ENCODE measurements at regions not wholly inside any gene's neighbourhood (a gene's known extent, or its start where the extent isn't known, plus 50 kb on each side); places are given as distances from the start of the nearest gene placed in this dataset.
"Not testable (repeated sequence)": the region's sequence is repeated elsewhere in the genome, so short reads cannot be mapped to it uniquely, and the experiment has no call there.

- no peak overlapping the region for H3K4me3 ChIP-seq (ENCODE audit: low read depth in 1 of 2, low read length in 2 of 2)
- H3K36me3 ChIP-seq (ENCODE audit: control insufficient read depth in 1 of 2, insufficient read depth in 2 of 2, low read length in 2 of 2), result no peaks in the 10 kb centered on the region
- peaks cover 0 to 4% of the 10 kb centered on the region in 2 donors for H3K9me3 ChIP-seq (ENCODE audit: control insufficient read depth in 1 of 2, low read length in 2 of 2)
- no peak overlapping the region for H3K27ac ChIP-seq (ENCODE audit: low read length)
- H3K27me3 ChIP-seq (ENCODE audit: low read depth, low read length), result no peaks in the 10 kb centered on the region
- no peaks in the 10 kb centered on the region for H3K4me1 ChIP-seq (ENCODE audit: control insufficient read depth in 1 of 2, insufficient read depth in 2 of 2, low read length in 2 of 2)
Measured at GRCh38 chr11:127800989-127801688, 786.2 kb downstream of the ETS1 start.

GRCh38 chr11:127795326-127795725, 792.0 kb downstream of the ETS1 start:
- Histone ChIP-seq H3K36me3 (ENCODE audit: control insufficient read depth in 1 of 2, insufficient read depth in 2 of 2, low read length in 2 of 2) (no peaks in the 10 kb centered on the region), H3K4me1 (ENCODE audit: control insufficient read depth in 1 of 2, insufficient read depth in 2 of 2, low read length in 2 of 2) (no peaks in the 10 kb centered on the region), H3K9me3 (ENCODE audit: control insufficient read depth in 1 of 2, low read length in 2 of 2) (peaks cover 0 to 4% of the 10 kb centered on the region in 2 donors), H3K27me3 (ENCODE audit: low read depth, low read length) (no peaks in the 10 kb centered on the region), H3K27ac (ENCODE audit: low read length) (no peak overlapping the region), H3K4me3 (ENCODE audit: low read depth in 1 of 2, low read length in 2 of 2) (no peak overlapping the region)

DNA sequence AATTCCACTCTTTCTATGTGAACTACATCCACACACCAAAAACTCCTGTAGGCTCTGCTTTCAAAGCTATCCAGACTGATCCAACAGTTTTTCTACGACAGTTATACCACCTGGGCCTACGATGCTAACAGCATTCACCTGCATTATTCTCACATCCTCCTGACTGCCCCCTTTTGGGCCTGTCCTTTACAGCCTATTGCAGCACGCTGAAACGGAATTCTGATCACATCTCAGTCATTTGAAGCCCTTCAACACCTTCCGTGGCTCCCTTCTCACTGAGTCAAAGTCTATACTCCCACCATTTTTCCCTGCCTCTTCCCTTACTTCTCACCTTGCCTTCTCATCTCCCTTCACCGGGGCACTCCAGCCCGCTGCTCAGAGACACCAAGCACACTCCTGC, 791.3 kb upstream of the KIRREL3 start:
- no peak overlapping the region for H3K4me3 ChIP-seq (ENCODE audit: low read depth in 1 of 2, low read length in 2 of 2)

DNA sequence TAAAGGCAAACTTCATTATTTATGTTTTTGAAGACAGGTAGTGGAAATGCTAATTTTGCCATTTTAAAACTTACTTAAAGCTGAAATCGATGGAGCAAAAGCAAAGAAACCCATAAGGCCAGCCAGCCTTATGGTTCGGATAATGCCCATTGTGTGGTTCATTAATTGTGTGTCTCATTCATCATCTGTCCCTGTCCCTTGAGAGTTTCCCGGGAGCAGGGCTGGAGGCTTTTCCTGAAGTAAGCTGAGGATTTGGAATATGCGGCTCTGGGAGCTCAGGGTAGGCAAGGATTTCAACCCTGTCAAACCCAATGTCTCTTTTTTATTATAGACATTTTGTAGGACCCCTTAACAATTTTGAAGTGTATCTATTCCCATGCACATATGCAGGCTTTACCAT, 790.0 kb upstream of the KIRREL3 start:
- H3K4me1 ChIP-seq (ENCODE audit: control insufficient read depth in 1 of 2, insufficient read depth in 2 of 2, low read length in 2 of 2), result no peaks in the 10 kb centered on the region
- H3K4me3 ChIP-seq (ENCODE audit: low read depth in 1 of 2, low read length in 2 of 2), result no peak overlapping the region

More for the DNA sequence above, 791.3 kb upstream of the KIRREL3 start:
- no peaks in the 10 kb centered on the region for H3K9me3 ChIP-seq (ENCODE audit: control insufficient read depth in 1 of 2, low read length in 2 of 2)
- H3K27ac ChIP-seq (ENCODE audit: low read length), result no peak overlapping the region
- no peaks in the 10 kb centered on the region for H3K27me3 ChIP-seq (ENCODE audit: low read depth, low read length)
- H3K36me3 ChIP-seq (ENCODE audit: control insufficient read depth in 1 of 2, insufficient read depth in 2 of 2, low read length in 2 of 2), result no peaks in the 10 kb centered on the region
- no peaks in the 10 kb centered on the region for H3K4me1 ChIP-seq (ENCODE audit: control insufficient read depth in 1 of 2, insufficient read depth in 2 of 2, low read length in 2 of 2)

DNA sequence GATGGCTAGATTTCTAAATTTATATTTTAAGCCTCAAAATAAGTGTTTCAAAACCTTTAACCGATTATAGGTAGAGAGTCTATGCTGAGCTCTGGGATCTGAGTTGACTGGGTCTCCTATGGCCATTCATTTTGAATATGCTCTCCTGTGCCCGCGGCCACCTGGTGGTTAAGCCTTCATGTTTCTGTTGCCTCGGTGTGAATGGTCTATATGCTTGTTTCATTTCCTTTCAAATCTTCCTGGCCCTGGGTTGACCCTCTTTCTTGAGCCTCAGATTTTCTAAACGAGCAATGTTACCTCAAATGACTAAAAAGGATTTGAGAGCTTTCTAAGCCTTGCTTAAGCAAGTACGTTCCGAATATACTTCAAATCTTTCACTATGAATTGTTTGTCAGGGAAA, 789.4 kb upstream of the KIRREL3 start:
- Histone ChIP-seq H3K27ac (ENCODE audit: low read length) (no peak overlapping the region), H3K4me1 (ENCODE audit: control insufficient read depth in 1 of 2, insufficient read depth in 2 of 2, low read length in 2 of 2) (no peaks in the 10 kb centered on the region), H3K27me3 (ENCODE audit: low read depth, low read length) (no peaks in the 10 kb centered on the region), H3K36me3 (ENCODE audit: control insufficient read depth in 1 of 2, insufficient read depth in 2 of 2, low read length in 2 of 2) (no peaks in the 10 kb centered on the region), H3K9me3 (ENCODE audit: control insufficient read depth in 1 of 2, low read length in 2 of 2) (no peaks in the 10 kb centered on the region), H3K4me3 (ENCODE audit: low read depth in 1 of 2, low read length in 2 of 2) (no peak overlapping the region)

More for the DNA sequence above, 790.0 kb upstream of the KIRREL3 start:
- no peaks in the 10 kb centered on the region for H3K27me3 ChIP-seq (ENCODE audit: low read depth, low read length)
- H3K9me3 ChIP-seq (ENCODE audit: control insufficient read depth in 1 of 2, low read length in 2 of 2), result no peaks in the 10 kb centered on the region
- no peaks in the 10 kb centered on the region for H3K36me3 ChIP-seq (ENCODE audit: control insufficient read depth in 1 of 2, insufficient read depth in 2 of 2, low read length in 2 of 2)
- no peak overlapping the region for H3K27ac ChIP-seq (ENCODE audit: low read length)

DNA sequence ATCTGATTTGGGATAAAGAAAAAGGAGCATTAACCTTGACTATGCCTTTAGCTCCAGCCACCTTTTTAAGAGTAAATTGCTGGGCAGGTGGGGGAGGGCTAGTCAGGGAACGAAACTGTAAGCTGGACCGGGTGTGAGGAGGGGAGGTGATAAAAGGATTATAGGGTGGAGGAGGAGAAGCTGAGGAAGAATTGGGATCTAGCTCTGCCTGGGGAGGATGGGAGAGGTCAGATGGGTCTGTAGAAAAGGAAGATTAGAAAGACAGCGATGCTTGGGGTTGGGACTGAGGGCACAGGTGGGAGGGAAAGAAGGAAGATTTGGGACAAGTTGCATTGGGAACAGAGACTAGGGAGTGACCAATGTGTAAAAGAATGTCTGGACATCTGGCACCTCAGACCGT, 772.4 kb upstream of the KIRREL3 start:
- not testable (repeated sequence) for H3K4me1 ChIP-seq (ENCODE audit: control insufficient read depth in 1 of 2, insufficient read depth in 2 of 2, low read length in 2 of 2); H3K27ac ChIP-seq (ENCODE audit: low read length); H3K9me3 ChIP-seq (ENCODE audit: control insufficient read depth in 1 of 2, low read length in 2 of 2); H3K4me3 ChIP-seq (ENCODE audit: low read depth in 1 of 2, low read length in 2 of 2); H3K27me3 ChIP-seq (ENCODE audit: low read depth, low read length); H3K36me3 ChIP-seq (ENCODE audit: control insufficient read depth in 1 of 2, insufficient read depth in 2 of 2, low read length in 2 of 2)

DNA sequence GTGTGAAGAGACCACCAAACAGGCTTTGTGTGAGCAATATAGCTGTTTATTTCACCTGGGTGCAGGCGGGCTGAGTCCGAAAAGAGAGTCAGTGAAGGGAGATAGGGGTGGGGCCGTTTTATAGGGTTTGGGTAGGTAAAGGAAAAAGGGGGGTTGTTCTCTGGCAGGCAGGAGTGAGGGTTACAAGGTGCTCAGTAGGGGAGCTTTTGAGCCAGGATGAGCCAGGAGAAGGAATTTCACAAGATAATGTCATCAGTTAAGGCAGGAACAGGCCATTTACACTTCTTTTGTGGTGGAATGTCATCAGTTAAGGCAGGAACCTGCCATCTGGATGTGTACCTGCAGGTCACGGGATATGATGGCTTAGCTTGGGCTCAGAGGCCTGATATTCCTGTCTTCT, 768.4 kb upstream of the KIRREL3 start:
- H3K9me3 ChIP-seq (ENCODE audit: control insufficient read depth in 1 of 2, low read length in 2 of 2); H3K27ac ChIP-seq (ENCODE audit: low read length); H3K4me3 ChIP-seq (ENCODE audit: low read depth in 1 of 2, low read length in 2 of 2); H3K36me3 ChIP-seq (ENCODE audit: control insufficient read depth in 1 of 2, insufficient read depth in 2 of 2, low read length in 2 of 2); H3K4me1 ChIP-seq (ENCODE audit: control insufficient read depth in 1 of 2, insufficient read depth in 2 of 2, low read length in 2 of 2); H3K27me3 ChIP-seq (ENCODE audit: low read depth, low read length): not testable (repeated sequence)

DNA sequence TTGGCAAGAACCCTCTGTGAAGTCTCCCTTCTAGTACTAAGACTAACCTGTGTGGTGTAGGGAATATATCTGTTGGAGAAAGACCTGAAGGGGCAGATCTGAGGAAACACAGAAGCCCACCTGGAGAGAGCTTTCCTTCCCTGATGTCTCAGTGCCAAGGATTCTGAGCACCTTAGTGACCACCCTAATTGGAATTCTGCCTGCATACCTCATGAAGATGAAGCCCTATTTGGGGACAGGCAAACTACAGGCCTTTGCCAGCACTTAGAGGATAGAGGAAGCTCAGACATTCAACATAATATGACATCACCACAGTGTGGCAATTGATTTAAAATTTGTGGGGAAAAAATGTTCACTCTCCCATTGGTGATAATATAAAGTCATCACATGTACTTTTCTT, 766.2 kb upstream of the KIRREL3 start:
- no peak overlapping the region for H3K27ac ChIP-seq (ENCODE audit: low read length)
- H3K4me1 ChIP-seq (ENCODE audit: control insufficient read depth in 1 of 2, insufficient read depth in 2 of 2, low read length in 2 of 2), result no peaks in the 10 kb centered on the region
- H3K36me3 ChIP-seq (ENCODE audit: control insufficient read depth in 1 of 2, insufficient read depth in 2 of 2, low read length in 2 of 2), result no peaks in the 10 kb centered on the region
- no peaks in the 10 kb centered on the region for H3K27me3 ChIP-seq (ENCODE audit: low read depth, low read length)
- H3K4me3 ChIP-seq (ENCODE audit: low read depth in 1 of 2, low read length in 2 of 2), result no peak overlapping the region
- H3K9me3 ChIP-seq (ENCODE audit: control insufficient read depth in 1 of 2, low read length in 2 of 2), result no peaks in the 10 kb centered on the region

DNA sequence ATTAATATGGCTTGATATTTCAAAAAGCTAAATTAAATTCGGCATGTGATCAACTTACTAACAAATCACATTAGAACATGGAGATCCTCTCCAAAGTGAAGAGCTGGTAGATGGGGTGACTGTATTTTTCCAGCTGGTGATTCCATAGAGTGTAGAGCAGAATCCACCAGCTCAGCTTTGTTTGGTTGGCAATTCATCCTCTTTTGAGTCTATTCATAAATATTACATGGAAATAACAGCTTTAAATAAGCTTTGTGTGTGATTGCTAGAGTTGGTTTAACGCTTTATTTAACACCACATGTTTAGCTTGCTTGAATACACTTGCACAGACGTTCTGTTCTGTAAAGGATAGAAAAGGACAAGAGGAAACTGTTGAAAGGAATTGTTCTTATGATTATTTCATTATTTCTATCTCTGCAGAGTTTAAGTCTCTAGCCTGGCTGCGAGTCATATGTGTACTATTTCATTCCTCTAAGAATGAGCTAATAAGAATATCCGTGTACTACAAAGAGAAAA, 738.3 kb upstream of the KIRREL3 start:
- Histone ChIP-seq H3K4me1 (ENCODE audit: control insufficient read depth in 1 of 2, insufficient read depth in 2 of 2, low read length in 2 of 2) (no peaks in the 10 kb centered on the region), H3K27ac (ENCODE audit: low read length) (no peak overlapping the region), H3K36me3 (ENCODE audit: control insufficient read depth in 1 of 2, insufficient read depth in 2 of 2, low read length in 2 of 2) (no peaks in the 10 kb centered on the region), H3K9me3 (ENCODE audit: control insufficient read depth in 1 of 2, low read length in 2 of 2) (no peaks in the 10 kb centered on the region), H3K4me3 (ENCODE audit: low read depth in 1 of 2, low read length in 2 of 2) (no peak overlapping the region), H3K27me3 (ENCODE audit: low read depth, low read length) (no peaks in the 10 kb centered on the region)

DNA sequence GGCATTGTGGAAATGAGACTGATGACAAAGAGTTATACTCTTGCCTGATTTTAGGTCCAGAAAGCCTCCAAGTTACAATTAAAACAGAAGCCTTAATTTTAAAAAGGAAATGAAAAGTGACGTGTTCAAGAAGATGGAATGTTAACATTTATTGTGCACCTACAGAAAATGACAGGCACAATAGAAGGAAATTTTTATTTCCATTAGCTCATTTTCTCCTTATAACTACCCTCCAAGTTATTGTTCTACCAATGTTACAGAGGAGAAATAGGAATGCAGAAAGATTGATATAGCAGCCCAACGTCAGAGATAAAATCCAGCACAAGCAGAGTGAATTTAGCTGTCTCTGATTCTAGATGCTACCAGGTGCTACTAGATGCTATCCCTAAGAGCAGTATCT, 736.9 kb upstream of the KIRREL3 start:
- Histone ChIP-seq H3K4me1 (ENCODE audit: control insufficient read depth in 1 of 2, insufficient read depth in 2 of 2, low read length in 2 of 2) (no peaks in the 10 kb centered on the region), H3K4me3 (ENCODE audit: low read depth in 1 of 2, low read length in 2 of 2) (no peak overlapping the region), H3K9me3 (ENCODE audit: control insufficient read depth in 1 of 2, low read length in 2 of 2) (no peaks in the 10 kb centered on the region), H3K36me3 (ENCODE audit: control insufficient read depth in 1 of 2, insufficient read depth in 2 of 2, low read length in 2 of 2) (no peaks in the 10 kb centered on the region), H3K27ac (ENCODE audit: low read length) (no peak overlapping the region), H3K27me3 (ENCODE audit: low read depth, low read length) (no peaks in the 10 kb centered on the region)

- Histone ChIP-seq H3K4me3 (ENCODE audit: low read depth in 1 of 2, low read length in 2 of 2) (no peak overlapping the region), H3K27me3 (ENCODE audit: low read depth, low read length) (no peaks in the 10 kb centered on the region), H3K36me3 (ENCODE audit: control insufficient read depth in 1 of 2, insufficient read depth in 2 of 2, low read length in 2 of 2) (no peaks in the 10 kb centered on the region), H3K4me1 (ENCODE audit: control insufficient read depth in 1 of 2, insufficient read depth in 2 of 2, low read length in 2 of 2) (no peaks in the 10 kb centered on the region), H3K9me3 (ENCODE audit: control insufficient read depth in 1 of 2, low read length in 2 of 2) (no peaks in the 10 kb centered on the region), H3K27ac (ENCODE audit: low read length) (no peak overlapping the region)
Measured at GRCh38 chr11:127733552-127733951, 733.0 kb upstream of the KIRREL3 start.

DNA sequence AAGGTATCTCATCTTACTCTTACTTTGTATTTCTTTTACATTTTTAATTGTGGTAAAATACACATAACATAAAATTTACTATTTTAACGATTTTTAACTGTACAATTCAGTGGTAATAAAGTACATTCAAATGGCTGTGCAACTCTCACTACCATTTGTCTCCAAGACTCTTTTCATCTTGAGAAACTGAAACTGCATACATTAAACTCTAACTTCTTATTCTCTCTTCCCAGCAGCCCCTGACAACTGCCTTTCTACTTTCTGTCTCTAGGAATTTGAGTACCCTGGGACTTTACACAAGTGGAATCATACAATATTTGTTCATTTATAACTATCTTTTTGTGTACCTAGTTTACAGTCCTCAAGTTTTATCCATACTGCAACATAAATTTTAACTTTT, 725.8 kb upstream of the KIRREL3 start:
- Histone ChIP-seq H3K27me3 (ENCODE audit: low read depth, low read length) (no peaks in the 10 kb centered on the region), H3K4me3 (ENCODE audit: low read depth in 1 of 2, low read length in 2 of 2) (no peak overlapping the region), H3K4me1 (ENCODE audit: control insufficient read depth in 1 of 2, insufficient read depth in 2 of 2, low read length in 2 of 2) (no peaks in the 10 kb centered on the region), H3K9me3 (ENCODE audit: control insufficient read depth in 1 of 2, low read length in 2 of 2) (no peaks in the 10 kb centered on the region), H3K36me3 (ENCODE audit: control insufficient read depth in 1 of 2, insufficient read depth in 2 of 2, low read length in 2 of 2) (no peaks in the 10 kb centered on the region), H3K27ac (ENCODE audit: low read length) (no peak overlapping the region)
